ENCODE measurements at regions not wholly inside any gene's neighbourhood (a gene's known extent, or its start where the extent isn't known, plus 50 kb on each side); places are given as distances from the start of the nearest gene placed in this dataset.

DNA sequence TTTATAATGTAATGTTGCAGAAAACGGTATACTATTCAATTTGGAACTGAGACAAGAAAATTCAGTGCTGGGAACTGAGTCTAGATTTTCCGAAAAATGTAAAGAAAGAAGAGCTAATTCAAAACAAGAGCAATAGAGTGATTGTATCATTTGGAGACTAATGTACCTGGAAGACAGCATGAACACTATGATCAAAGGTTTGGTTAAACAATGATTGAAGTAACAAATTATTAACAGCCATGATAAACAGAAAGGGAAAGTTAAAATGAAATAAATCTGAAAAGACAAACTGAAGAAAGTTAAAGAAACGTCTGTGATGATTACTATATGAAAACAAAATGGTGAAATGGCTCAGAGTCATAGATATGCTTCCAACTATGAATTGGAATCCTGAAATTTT lies 300.6 kb upstream of the MPDZ start:
- Histone ChIP-seq H3K27ac (ENCODE audit: low read depth in 1 of 2, low read length in 1 of 2) (no peak overlapping the region), H3K9me3 (ENCODE audit: control insufficient read depth in 4 of 4, insufficient read depth in 3 of 4, low read length in 3 of 4) (no peaks in the 10 kb centered on the region), H3K36me3 (ENCODE audit: control insufficient read depth in 4 of 4, insufficient read depth in 4 of 4, low read length in 4 of 4) (no peaks in the 10 kb centered on the region), H3K4me1 (ENCODE audit: control insufficient read depth in 5 of 5, insufficient read depth in 5 of 5, low read length in 5 of 5) (peaks cover 0 to 17% (median 4%) of the 10 kb centered on the region in 5 donors), H3K9ac (ENCODE audit: insufficient read depth in 1 of 2, low read length in 2 of 2) (no peak overlapping the region), H3K27me3 (ENCODE audit: control insufficient read depth in 3 of 3, insufficient read depth in 3 of 3, low read length in 2 of 3) (no peaks in the 10 kb centered on the region), H3K4me3 (no peak overlapping the region)
- TF ChIP-seq, protein P1, sequence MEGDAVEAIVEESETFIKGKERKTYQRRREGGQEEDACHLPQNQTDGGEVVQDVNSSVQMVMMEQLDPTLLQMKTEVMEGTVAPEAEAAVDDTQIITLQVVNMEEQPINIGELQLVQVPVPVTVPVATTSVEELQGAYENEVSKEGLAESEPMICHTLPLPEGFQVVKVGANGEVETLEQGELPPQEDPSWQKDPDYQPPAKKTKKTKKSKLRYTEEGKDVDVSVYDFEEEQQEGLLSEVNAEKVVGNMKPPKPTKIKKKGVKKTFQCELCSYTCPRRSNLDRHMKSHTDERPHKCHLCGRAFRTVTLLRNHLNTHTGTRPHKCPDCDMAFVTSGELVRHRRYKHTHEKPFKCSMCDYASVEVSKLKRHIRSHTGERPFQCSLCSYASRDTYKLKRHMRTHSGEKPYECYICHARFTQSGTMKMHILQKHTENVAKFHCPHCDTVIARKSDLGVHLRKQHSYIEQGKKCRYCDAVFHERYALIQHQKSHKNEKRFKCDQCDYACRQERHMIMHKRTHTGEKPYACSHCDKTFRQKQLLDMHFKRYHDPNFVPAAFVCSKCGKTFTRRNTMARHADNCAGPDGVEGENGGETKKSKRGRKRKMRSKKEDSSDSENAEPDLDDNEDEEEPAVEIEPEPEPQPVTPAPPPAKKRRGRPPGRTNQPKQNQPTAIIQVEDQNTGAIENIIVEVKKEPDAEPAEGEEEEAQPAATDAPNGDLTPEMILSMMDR (IDR thresholded peaks at IDR 0.05; ENCODE audit: control extremely low read depth, extremely low read depth) = no peak
- DNase-seq (no peak), ATAC-seq (ENCODE audit: insufficient read depth, low FRiP score) (no peak)
- 83 to 88% methylated on average over 3 of the region's 3 CpGs for WGBS, 2 donors

DNA sequence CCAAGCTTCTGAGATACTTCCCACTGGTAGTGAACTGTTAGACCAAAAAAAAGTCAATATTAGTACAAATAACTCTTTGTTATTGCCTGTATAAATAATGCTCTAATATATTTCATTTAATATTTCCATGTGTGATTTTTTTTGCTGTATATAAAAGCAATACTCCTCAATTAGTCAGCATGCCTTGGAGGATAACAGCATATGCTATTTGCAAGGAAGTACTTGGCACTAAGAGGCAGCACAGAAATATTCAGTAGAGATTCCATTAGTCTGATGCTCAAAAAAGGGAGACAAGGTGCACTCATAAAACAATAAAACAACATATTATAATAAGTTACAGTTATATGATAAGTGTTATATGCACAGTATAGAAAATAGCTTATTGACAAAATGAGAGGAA lies 296.6 kb upstream of the MPDZ start:
- Histone ChIP-seq H3K9me3 (ENCODE audit: control insufficient read depth in 4 of 4, insufficient read depth in 3 of 4, low read length in 3 of 4) (no peaks in the 10 kb centered on the region), H3K36me3 (ENCODE audit: control insufficient read depth in 4 of 4, insufficient read depth in 4 of 4, low read length in 4 of 4) (no peaks in the 10 kb centered on the region), H3K4me3 (no peak overlapping the region), H3K4me1 (ENCODE audit: control insufficient read depth in 5 of 5, insufficient read depth in 5 of 5, low read length in 5 of 5) (peaks cover 0 to 17% (median 4%) of the 10 kb centered on the region in 5 donors), H3K27ac (ENCODE audit: low read depth in 1 of 2, low read length in 1 of 2) (no peak overlapping the region), H3K9ac (ENCODE audit: insufficient read depth in 1 of 2, low read length in 2 of 2) (no peak overlapping the region), H3K27me3 (ENCODE audit: control insufficient read depth in 3 of 3, insufficient read depth in 3 of 3, low read length in 2 of 3) (no peaks in the 10 kb centered on the region)
- no peak for ATAC-seq (ENCODE audit: insufficient read depth, low FRiP score)
- TF ChIP-seq, protein P1 (IDR thresholded peaks at IDR 0.05; ENCODE audit: control extremely low read depth, extremely low read depth) = no peak
- DNase-seq = no peak

DNA sequence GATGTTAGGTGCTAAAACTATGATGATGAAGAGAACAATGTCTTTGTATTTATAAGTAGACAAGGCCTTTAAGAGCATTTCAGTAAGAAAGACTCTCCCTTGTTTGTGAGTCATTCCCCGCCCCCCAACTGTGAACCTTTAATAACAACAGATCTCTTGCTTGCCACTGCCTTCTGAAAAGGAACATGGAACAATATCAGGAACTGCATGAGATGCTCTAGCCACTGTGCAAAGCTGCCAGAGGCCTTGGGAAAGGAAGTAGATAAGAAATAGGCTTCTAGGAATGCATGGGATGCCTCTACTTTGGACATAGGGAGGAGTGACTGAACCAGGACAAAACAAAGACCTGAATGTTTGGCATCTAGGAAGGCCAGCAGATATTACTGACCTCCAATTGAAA lies 296.1 kb upstream of the MPDZ start:
- DNase-seq (no peak), ATAC-seq (ENCODE audit: insufficient read depth, low FRiP score) (no peak)
- H3K4me3 ChIP-seq = no peak overlapping the region
- TF ChIP-seq, protein P1 (IDR thresholded peaks at IDR 0.05; ENCODE audit: control extremely low read depth, extremely low read depth) = no peak
- H3K27ac ChIP-seq (ENCODE audit: low read depth in 1 of 2, low read length in 1 of 2) = no peak overlapping the region
- no peaks in the 10 kb centered on the region for H3K9me3 ChIP-seq (ENCODE audit: control insufficient read depth in 4 of 4, insufficient read depth in 3 of 4, low read length in 3 of 4)
- H3K9ac ChIP-seq (ENCODE audit: insufficient read depth in 1 of 2, low read length in 2 of 2) = no peak overlapping the region
- H3K27me3 ChIP-seq (ENCODE audit: control insufficient read depth in 3 of 3, insufficient read depth in 3 of 3, low read length in 2 of 3) = no peaks in the 10 kb centered on the region
- H3K4me1 ChIP-seq (ENCODE audit: control insufficient read depth in 5 of 5, insufficient read depth in 5 of 5, low read length in 5 of 5) = peaks cover 0 to 22% (median 5%) of the 10 kb centered on the region in 5 donors
- H3K36me3 ChIP-seq (ENCODE audit: control insufficient read depth in 4 of 4, insufficient read depth in 4 of 4, low read length in 4 of 4) = no peaks in the 10 kb centered on the region
- WGBS, 2 donors = 67 to 73% methylated on average over 1 of the region's 1 CpG
